ENCODE measurements at regions not wholly inside any gene's neighbourhood (a gene's known extent, or its start where the extent isn't known, plus 50 kb on each side); places are given as distances from the start of the nearest gene placed in this dataset.

GRCh38 chr2:611519-611918 lies 65.7 kb downstream of the TMEM18 start:
- 74 to 77% methylated on average over 5 of the region's 5 CpGs for WGBS, 2 donors

GRCh38 chr2:610491-610890 lies 66.7 kb downstream of the TMEM18 start:
- no peak for TF ChIP-seq POLR2A (IDR thresholded peaks at IDR 0.05)
- no peak for TF ChIP-seq CTCF (IDR thresholded peaks at IDR 0.05)
- intact Hi-C loops (cut with DNase I; ENCODE audit: low total_unique reads), result no loop called here

More at GRCh38 chr2:611519-611918, 65.7 kb downstream of the TMEM18 start:
- intact Hi-C loops (cut with DNase I; ENCODE audit: low total_unique reads), result no loop called here
- no peak overlapping the region for H3K4me3 ChIP-seq (ENCODE audit: low read depth, poor library complexity, severe bottlenecking)
- peak in 1 of 2 donors; percentile 76 for DNase-seq (ENCODE audit: low spot score in 2 of 2)
- no peak for TF ChIP-seq CTCF (IDR thresholded peaks at IDR 0.05)
- no peak for TF ChIP-seq POLR2A (IDR thresholded peaks at IDR 0.05)

GRCh38 chr2:609881-610280 lies 67.3 kb downstream of the TMEM18 start:
- H3K4me3 ChIP-seq (ENCODE audit: low read depth, poor library complexity, severe bottlenecking), result no peak overlapping the region
- WGBS, 2 donors, result 65 to 83% methylated on average over 7 to 8 of the region's 8 CpGs
- peak in 1 of 2 donors; percentile 60 for DNase-seq (ENCODE audit: low spot score in 2 of 2)
- TF ChIP-seq CTCF (IDR thresholded peaks at IDR 0.05), result no peak
- no peak for TF ChIP-seq POLR2A (IDR thresholded peaks at IDR 0.05)
- intact Hi-C loops (cut with DNase I; ENCODE audit: low total_unique reads), result no loop called here

More at GRCh38 chr2:610491-610890, 66.7 kb downstream of the TMEM18 start:
- H3K4me3 ChIP-seq (ENCODE audit: low read depth, poor library complexity, severe bottlenecking), result no peak overlapping the region
- DNase-seq (ENCODE audit: low spot score in 2 of 2), result no peak
- WGBS, 2 donors, result 84 to 85% methylated on average over 3 of the region's 3 CpGs

- intact Hi-C loops (cut with DNase I; ENCODE audit: low total_unique reads), result no loop called here
- peak in 1 of 2 donors; percentile 52 for DNase-seq (ENCODE audit: low spot score in 2 of 2)
- TF ChIP-seq POLR2A (IDR thresholded peaks at IDR 0.05), result no peak
- TF ChIP-seq CTCF (IDR thresholded peaks at IDR 0.05), result no peak
- H3K4me3 ChIP-seq (ENCODE audit: low read depth, poor library complexity, severe bottlenecking), result no peak overlapping the region
- WGBS, 2 donors, result 92 to 94% methylated on average over 10 of the region's 10 CpGs
Measured at GRCh38 chr2:609449-609848, 67.8 kb downstream of the TMEM18 start.

GRCh38 chr2:608711-609110 lies 68.5 kb downstream of the TMEM18 start:
- TF ChIP-seq CTCF (IDR thresholded peaks at IDR 0.05), result no peak
- no peak for TF ChIP-seq POLR2A (IDR thresholded peaks at IDR 0.05)
- 79 to 89% methylated on average over 4 to 7 of the region's 7 CpGs for WGBS, 2 donors
- DNase-seq (ENCODE audit: low spot score in 2 of 2), result peak in 1 of 2 donors; percentile 65

GRCh38 chr2:608297-608696 lies 68.9 kb downstream of the TMEM18 start:
- H3K4me3 ChIP-seq (ENCODE audit: low read depth, poor library complexity, severe bottlenecking), result no peak overlapping the region
- WGBS, 2 donors, result 69% methylated on average over 6 of the region's 6 CpGs
- TF ChIP-seq CTCF (IDR thresholded peaks at IDR 0.05) (no peak), POLR2A (IDR thresholded peaks at IDR 0.05) (no peak)
- intact Hi-C loops (cut with DNase I; ENCODE audit: low total_unique reads), result no loop called here
- DNase-seq (ENCODE audit: low spot score in 2 of 2), result peak in 1 of 2 donors; percentile 57

More at GRCh38 chr2:608711-609110, 68.5 kb downstream of the TMEM18 start:
- intact Hi-C loops (cut with DNase I; ENCODE audit: low total_unique reads), result no loop called here
- H3K4me3 ChIP-seq (ENCODE audit: low read depth, poor library complexity, severe bottlenecking), result no peak overlapping the region
